ENCODE measurements at regions not wholly inside any gene's neighbourhood (a gene's known extent, or its start where the extent isn't known, plus 50 kb on each side); places are given as distances from the start of the nearest gene placed in this dataset.

GRCh38 chr13:31649766-31650165 is 89.6 kb upstream of the RXFP2 start:
- no peak for TF ChIP-seq CTCF (conservative IDR thresholded peaks at IDR 0.05 in 1 of 2, IDR thresholded peaks at IDR 0.05 in 1 of 2; ENCODE audit: low read depth in 1 of 2, low read length in 2 of 2)
- TF ChIP-seq EZH2 (IDR thresholded peaks at IDR 0.05; ENCODE audit: low read length, missing control alignments) = no peak

All from fibroblast of lung (primary cell).